ENCODE measurements at regions not wholly inside any gene's neighbourhood (a gene's known extent, or its start where the extent isn't known, plus 50 kb on each side); places are given as distances from the start of the nearest gene placed in this dataset.

- TF ChIP-seq, protein P1, sequence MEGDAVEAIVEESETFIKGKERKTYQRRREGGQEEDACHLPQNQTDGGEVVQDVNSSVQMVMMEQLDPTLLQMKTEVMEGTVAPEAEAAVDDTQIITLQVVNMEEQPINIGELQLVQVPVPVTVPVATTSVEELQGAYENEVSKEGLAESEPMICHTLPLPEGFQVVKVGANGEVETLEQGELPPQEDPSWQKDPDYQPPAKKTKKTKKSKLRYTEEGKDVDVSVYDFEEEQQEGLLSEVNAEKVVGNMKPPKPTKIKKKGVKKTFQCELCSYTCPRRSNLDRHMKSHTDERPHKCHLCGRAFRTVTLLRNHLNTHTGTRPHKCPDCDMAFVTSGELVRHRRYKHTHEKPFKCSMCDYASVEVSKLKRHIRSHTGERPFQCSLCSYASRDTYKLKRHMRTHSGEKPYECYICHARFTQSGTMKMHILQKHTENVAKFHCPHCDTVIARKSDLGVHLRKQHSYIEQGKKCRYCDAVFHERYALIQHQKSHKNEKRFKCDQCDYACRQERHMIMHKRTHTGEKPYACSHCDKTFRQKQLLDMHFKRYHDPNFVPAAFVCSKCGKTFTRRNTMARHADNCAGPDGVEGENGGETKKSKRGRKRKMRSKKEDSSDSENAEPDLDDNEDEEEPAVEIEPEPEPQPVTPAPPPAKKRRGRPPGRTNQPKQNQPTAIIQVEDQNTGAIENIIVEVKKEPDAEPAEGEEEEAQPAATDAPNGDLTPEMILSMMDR (IDR thresholded peaks at IDR 0.05; ENCODE audit: low read depth, low read length, poor library complexity, severe bottlenecking) = no peak
- TF ChIP-seq EZH2phosphoT487 (IDR thresholded peaks at IDR 0.05; ENCODE audit: borderline replicate concordance, low read length) = no peak
Measured at GRCh38 chr20:40865095-40865494, 163.5 kb upstream of the TOP1 start.
